Liver (tissue), 8 donors: ENCODE measurements at regions not wholly inside any gene's neighbourhood (a gene's known extent, or its start where the extent isn't known, plus 50 kb on each side); places are given as distances from the start of the nearest gene placed in this dataset.
"Not testable (repeated sequence)": the region's sequence is repeated elsewhere in the genome, so short reads cannot be mapped to it uniquely, and the experiment has no call there.

Source experiments
- DNase-seq: peaks from one replicate; pipeline ENCODE4 v3.0.0-alpha.2; 2017; ENCODE audit warnings: low spot score
- H3K27ac ChIP-seq, 2 donors: one replicate each; pipeline ENCODE4 v1.7.0; 2013; ENCODE audit warnings: inconsistent platforms in 2 of 2, low read length in 2 of 2, control low read depth in 1 of 2, low read depth in 1 of 2, mild to moderate bottlenecking in 1 of 2
- H3K27me3 ChIP-seq, 4 donors: one replicate each; pipeline versions ENCODE4 v1.6.1 to v1.7.0; 2013; ENCODE audit warnings: low read length in 3 of 4, inconsistent platforms in 1 of 4, mild to moderate bottlenecking in 1 of 4, moderate library complexity in 1 of 4; ENCODE audit not compliant: control insufficient read depth in 4 of 4, insufficient read depth in 4 of 4
- H3K36me3 ChIP-seq, 4 donors: one replicate each; pipeline versions ENCODE4 v1.6.1 to v1.7.0; 2013; ENCODE audit warnings: low read length in 3 of 4, mild to moderate bottlenecking in 3 of 4, low read depth in 1 of 4, moderate library complexity in 1 of 4; ENCODE audit not compliant: control insufficient read depth in 4 of 4, insufficient read depth in 3 of 4
- H3K4me1 ChIP-seq, 4 donors: one replicate each; pipeline versions ENCODE4 v1.6.1 to v1.7.0; 2013; ENCODE audit warnings: low read length in 3 of 4, mild to moderate bottlenecking in 3 of 4, moderate library complexity in 1 of 4; ENCODE audit not compliant: control insufficient read depth in 4 of 4, insufficient read depth in 4 of 4
- H3K4me3 ChIP-seq, 3 donors: one replicate each; pipeline versions ENCODE4 v1.6.1 to v1.7.0; 2013; ENCODE audit warnings: low read length in 3 of 3, control low read depth in 1 of 3, low read depth in 1 of 3, mild to moderate bottlenecking in 1 of 3
- H3K9ac ChIP-seq, 2 donors: one replicate each; pipeline ENCODE4 v1.7.0; 2013; ENCODE audit warnings: low read length in 2 of 2, mild to moderate bottlenecking in 2 of 2, moderate library complexity in 2 of 2, control low read depth in 1 of 2, low read depth in 1 of 2
- H3K9me3 ChIP-seq, 4 donors: one replicate each; pipeline versions ENCODE4 v1.6.1 to v1.7.0; 2013; ENCODE audit warnings: low read length in 3 of 4; ENCODE audit not compliant: control insufficient read depth in 4 of 4
- CTCF ChIP-seq: fragments of 150-350 bp; IDR thresholded peaks from 2 replicates; pipeline ENCODE4 v1.5.1; 2017; ENCODE audit warnings: improper control_type of control experiment, low read depth, low read length; ENCODE audit not compliant: missing input control
- FOXA1 ChIP-seq: IDR thresholded peaks from 2 replicates; pipeline ENCODE4 v1.6.1; 2016; ENCODE audit warnings: antibody characterized with exemption
- FOXA2 ChIP-seq: IDR thresholded peaks from 2 replicates; pipeline ENCODE4 v1.6.1; 2016; ENCODE audit warnings: antibody characterized with exemption
- GABPA ChIP-seq, 2 donors: IDR thresholded peaks in 1 of 2; conservative IDR thresholded peaks in 1 of 2; 2 replicates each; pipeline ENCODE4 v1.6.1; 2016; ENCODE audit warnings: antibody characterized with exemption in 2 of 2, mild to moderate bottlenecking in 1 of 2, moderate library complexity in 1 of 2
- HNF4A ChIP-seq, 2 donors: conservative IDR thresholded peaks; 2 replicates each; pipeline ENCODE4 v1.6.1; 2016; ENCODE audit warnings: antibody characterized with exemption in 2 of 2, mild to moderate bottlenecking in 2 of 2
- HNF4G ChIP-seq: IDR thresholded peaks from 2 replicates; pipeline ENCODE4 v1.6.1; 2016; ENCODE audit warnings: antibody characterized with exemption
- RAD21 ChIP-seq, 2 donors: IDR thresholded peaks; 2 replicates each; pipeline ENCODE4 v1.6.1; 2016; ENCODE audit warnings: antibody characterized with exemption in 2 of 2, mild to moderate bottlenecking in 2 of 2
- RXRA ChIP-seq, 2 donors: IDR thresholded peaks; 2 replicates each; pipeline ENCODE4 v1.6.1; 2017 to 2018; ENCODE audit warnings: antibody characterized with exemption in 2 of 2, mild to moderate bottlenecking in 1 of 2
- TAF1 ChIP-seq: conservative IDR thresholded peaks from 2 replicates; pipeline ENCODE4 v1.6.1; 2016; ENCODE audit warnings: antibody characterized with exemption, mild to moderate bottlenecking
- YY1 ChIP-seq: IDR thresholded peaks from 2 replicates; pipeline ENCODE4 v1.6.1; 2016; ENCODE audit warnings: antibody characterized with exemption, mild to moderate bottlenecking
- ZBTB33 ChIP-seq: IDR thresholded peaks from 2 replicates; pipeline ENCODE4 v1.6.1; 2016; ENCODE audit warnings: antibody characterized with exemption
- WGBS: extraction: QIAGEN DNeasy Blood & Tissue Kit; methylation state at CpG from one replicate; pipeline ENCODE4 v1.1.7; 2013; 5-methylcytosine and 5-hydroxymethylcytosine counted together
- TF ChIP-seq, protein P1 (sequence below): IDR thresholded peaks from 2 replicates; pipeline ENCODE4 v1.6.1; 2016; ENCODE audit warnings: antibody characterized with exemption, mild to moderate bottlenecking
- TF ChIP-seq, protein P2 (sequence below): IDR thresholded peaks from 2 replicates; pipeline ENCODE4 v1.6.1; 2016; ENCODE audit warnings: antibody characterized with exemption
- donor health status: healthy.
- donor health status: healthy.
- donor health status: healthy.
- donor health status: healthy.
- donor health status: healthy.

- Histone ChIP-seq H3K4me3 (no peak overlapping the region), H3K36me3 (no peaks in the 10 kb centered on the region), H3K27me3 (no peaks in the 10 kb centered on the region), H3K9ac (no peak overlapping the region), H3K27ac (no peak overlapping the region), H3K4me1 (no peaks in the 10 kb centered on the region), H3K9me3 (no peaks in the 10 kb centered on the region)
- no peak for DNase-seq
- 65% methylated on average over 3 of the region's 3 CpGs for WGBS
- TF ChIP-seq CTCF: no peak
- no peak for TF ChIP-seq RXRA (IDR thresholded peaks at IDR 0.05)
- TF ChIP-seq, protein P1, sequence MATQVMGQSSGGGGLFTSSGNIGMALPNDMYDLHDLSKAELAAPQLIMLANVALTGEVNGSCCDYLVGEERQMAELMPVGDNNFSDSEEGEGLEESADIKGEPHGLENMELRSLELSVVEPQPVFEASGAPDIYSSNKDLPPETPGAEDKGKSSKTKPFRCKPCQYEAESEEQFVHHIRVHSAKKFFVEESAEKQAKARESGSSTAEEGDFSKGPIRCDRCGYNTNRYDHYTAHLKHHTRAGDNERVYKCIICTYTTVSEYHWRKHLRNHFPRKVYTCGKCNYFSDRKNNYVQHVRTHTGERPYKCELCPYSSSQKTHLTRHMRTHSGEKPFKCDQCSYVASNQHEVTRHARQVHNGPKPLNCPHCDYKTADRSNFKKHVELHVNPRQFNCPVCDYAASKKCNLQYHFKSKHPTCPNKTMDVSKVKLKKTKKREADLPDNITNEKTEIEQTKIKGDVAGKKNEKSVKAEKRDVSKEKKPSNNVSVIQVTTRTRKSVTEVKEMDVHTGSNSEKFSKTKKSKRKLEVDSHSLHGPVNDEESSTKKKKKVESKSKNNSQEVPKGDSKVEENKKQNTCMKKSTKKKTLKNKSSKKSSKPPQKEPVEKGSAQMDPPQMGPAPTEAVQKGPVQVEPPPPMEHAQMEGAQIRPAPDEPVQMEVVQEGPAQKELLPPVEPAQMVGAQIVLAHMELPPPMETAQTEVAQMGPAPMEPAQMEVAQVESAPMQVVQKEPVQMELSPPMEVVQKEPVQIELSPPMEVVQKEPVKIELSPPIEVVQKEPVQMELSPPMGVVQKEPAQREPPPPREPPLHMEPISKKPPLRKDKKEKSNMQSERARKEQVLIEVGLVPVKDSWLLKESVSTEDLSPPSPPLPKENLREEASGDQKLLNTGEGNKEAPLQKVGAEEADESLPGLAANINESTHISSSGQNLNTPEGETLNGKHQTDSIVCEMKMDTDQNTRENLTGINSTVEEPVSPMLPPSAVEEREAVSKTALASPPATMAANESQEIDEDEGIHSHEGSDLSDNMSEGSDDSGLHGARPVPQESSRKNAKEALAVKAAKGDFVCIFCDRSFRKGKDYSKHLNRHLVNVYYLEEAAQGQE: no peak
- TF ChIP-seq GABPA (IDR thresholded peaks at IDR 0.05 in 1 of 2, conservative IDR thresholded peaks at IDR 0.05 in 1 of 2): no peak
- no peak for TF ChIP-seq RAD21 (IDR thresholded peaks at IDR 0.05)
- no peak for TF ChIP-seq ZBTB33
- TF ChIP-seq FOXA2: no peak
- TF ChIP-seq, protein P2, sequence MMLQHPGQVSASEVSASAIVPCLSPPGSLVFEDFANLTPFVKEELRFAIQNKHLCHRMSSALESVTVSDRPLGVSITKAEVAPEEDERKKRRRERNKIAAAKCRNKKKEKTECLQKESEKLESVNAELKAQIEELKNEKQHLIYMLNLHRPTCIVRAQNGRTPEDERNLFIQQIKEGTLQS: no peak
- TF ChIP-seq HNF4A (conservative IDR thresholded peaks at IDR 0.05): no peak
- no peak for TF ChIP-seq YY1
- no peak for TF ChIP-seq TAF1
- no peak for TF ChIP-seq HNF4G
- TF ChIP-seq FOXA1: no peak
These were observed 54.5 kb upstream of the NOX4 start for GRCh38 chr11:89545691-89546090.

DNA sequence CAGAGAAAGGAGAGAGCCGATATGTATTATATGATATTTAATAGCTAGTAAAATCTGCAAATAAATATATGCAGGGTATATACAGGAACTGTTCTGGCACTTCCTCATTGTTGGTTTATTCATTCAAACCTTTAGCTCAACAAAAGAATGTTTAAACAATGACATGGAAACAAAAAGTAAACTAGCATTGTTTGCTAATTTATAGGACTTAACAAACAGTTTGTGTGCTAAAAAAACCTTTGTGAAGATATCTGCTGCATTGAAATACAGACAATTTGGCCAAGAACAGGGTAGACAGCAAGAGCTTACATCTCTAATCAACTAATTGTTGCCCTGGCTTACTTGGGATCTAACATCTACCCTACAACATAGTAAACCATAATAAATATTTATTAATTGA, 64.6 kb upstream of the NOX4 start:
- H3K9me3 ChIP-seq, H3K27ac ChIP-seq, H3K27me3 ChIP-seq, H3K36me3 ChIP-seq, H3K4me1 ChIP-seq, DNase-seq, H3K4me3 ChIP-seq, H3K9ac ChIP-seq: not testable (repeated sequence)
- 84% methylated on average over 1 of the region's 1 CpG for WGBS

DNA sequence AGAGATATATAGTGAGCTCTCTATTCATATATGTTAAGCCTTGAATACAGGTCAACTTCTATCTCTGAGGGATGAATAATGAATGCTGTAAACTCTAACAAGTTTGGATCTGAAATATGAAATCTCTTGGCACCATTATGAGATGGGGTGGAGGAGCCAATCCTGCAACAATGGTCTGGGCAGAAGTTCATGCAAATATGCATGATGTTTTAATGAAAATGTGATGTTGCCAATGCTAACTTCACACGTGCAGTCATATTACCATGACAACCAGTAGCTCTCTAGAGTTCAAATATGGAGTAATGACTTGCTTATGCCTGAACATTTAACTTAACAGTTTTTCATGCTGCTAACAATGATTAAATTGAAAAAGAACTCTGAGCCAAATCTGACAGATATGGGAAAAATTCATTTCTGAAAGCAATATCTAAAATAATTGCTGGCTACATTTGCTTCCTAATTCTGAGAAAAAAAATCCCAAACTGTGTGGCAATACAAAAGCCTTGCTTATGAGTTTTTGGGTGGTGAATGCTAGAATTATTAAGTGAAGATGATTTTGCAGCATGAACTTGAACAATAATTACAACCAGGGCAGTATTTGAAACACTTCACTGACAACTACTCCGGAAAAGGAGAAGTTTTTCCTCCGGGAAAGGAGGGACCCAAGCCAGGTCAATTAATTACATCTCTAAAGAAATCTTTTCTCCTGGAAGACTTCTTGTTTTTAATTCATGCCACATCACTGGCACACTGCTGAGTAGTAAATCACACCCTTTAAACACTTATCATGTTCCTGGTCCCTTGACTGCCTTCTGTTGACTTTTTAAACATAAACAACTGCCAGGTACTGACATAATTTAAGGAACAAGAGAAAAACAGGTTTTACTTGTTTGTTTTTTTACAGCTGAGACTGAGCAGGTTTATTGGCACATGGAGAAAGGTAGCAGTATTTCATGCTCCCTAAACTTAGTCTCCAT, 65.8 kb upstream of the NOX4 start:
- not testable (repeated sequence) for H3K27me3 ChIP-seq, H3K27ac ChIP-seq, H3K9me3 ChIP-seq, DNase-seq, H3K4me1 ChIP-seq, H3K9ac ChIP-seq, H3K4me3 ChIP-seq, H3K36me3 ChIP-seq
- WGBS: 56% methylated on average over 3 of the region's 3 CpGs
